T-helper 1 cell treated with Interleukin-12 subunit alpha and Interleukin-12 subunit beta and Interleukin-4 antibody, amounts not matched to agents 30 μg/mL and 1 μg/mL, for 36 hours (primary cell): ENCODE measurements at regions not wholly inside any gene's neighbourhood (a gene's known extent, or its start where the extent isn't known, plus 50 kb on each side); places are given as distances from the start of the nearest gene placed in this dataset.
"Not testable (repeated sequence)": the region's sequence is repeated elsewhere in the genome, so short reads cannot be mapped to it uniquely, and the experiment has no call there.

Experiments
- H3K27ac Mint-ChIP-seq: one replicate; pipeline ENCODE4 v1.8.0; 2021; ENCODE audit warnings: mild to moderate bottlenecking, mixed read lengths
- H3K27me3 Mint-ChIP-seq: one replicate; pipeline ENCODE4 v1.8.0; 2021; ENCODE audit warnings: low read depth, mixed read lengths
- H3K36me3 Mint-ChIP-seq: one replicate; pipeline ENCODE4 v1.8.0; 2021; ENCODE audit warnings: low read depth, mixed read lengths
- H3K4me1 Mint-ChIP-seq: one replicate; pipeline ENCODE4 v1.8.0; 2021; ENCODE audit warnings: low read depth, mixed read lengths
- H3K4me3 Mint-ChIP-seq: one replicate; pipeline ENCODE4 v1.8.0; 2021; ENCODE audit warnings: mild to moderate bottlenecking, moderate library complexity, mixed read lengths
- H3K9me3 Mint-ChIP-seq: one replicate; pipeline ENCODE4 v1.8.0; 2021; ENCODE audit warnings: mixed read lengths

GRCh38 chr17:64800987-64801386 lies 118.3 kb downstream of the LRRC37A3 start:
- not testable (repeated sequence) for H3K27me3 Mint-ChIP-seq, H3K4me3 Mint-ChIP-seq, H3K27ac Mint-ChIP-seq, H3K9me3 Mint-ChIP-seq
- Mint-ChIP-seq H3K36me3 (peaks cover 34% of the 10 kb centered on the region), H3K4me1 (peaks cover 14% of the 10 kb centered on the region)

GRCh38 chr17:64800361-64800895 lies 118.8 kb downstream of the LRRC37A3 start:
- H3K27ac Mint-ChIP-seq, H3K27me3 Mint-ChIP-seq, H3K4me3 Mint-ChIP-seq, H3K9me3 Mint-ChIP-seq: not testable (repeated sequence)
- Mint-ChIP-seq H3K4me1 (peaks cover 15% of the 10 kb centered on the region), H3K36me3 (peaks cover 36% of the 10 kb centered on the region)

- not testable (repeated sequence) for H3K9me3 Mint-ChIP-seq, H3K27me3 Mint-ChIP-seq, H3K4me3 Mint-ChIP-seq, H3K27ac Mint-ChIP-seq
- H3K4me1 Mint-ChIP-seq, result peaks cover 21% of the 10 kb centered on the region
- H3K36me3 Mint-ChIP-seq, result peaks cover 40% of the 10 kb centered on the region
Measured at GRCh38 chr17:64799543-64800188, 119.6 kb downstream of the LRRC37A3 start.

GRCh38 chr17:64798961-64799360 lies 120.3 kb downstream of the LRRC37A3 start:
- H3K4me3 Mint-ChIP-seq, H3K27me3 Mint-ChIP-seq, H3K9me3 Mint-ChIP-seq, H3K27ac Mint-ChIP-seq: not testable (repeated sequence)
- Mint-ChIP-seq H3K36me3 (peaks cover 40% of the 10 kb centered on the region), H3K4me1 (peaks cover 27% of the 10 kb centered on the region)

- Mint-ChIP-seq H3K27ac (peak overlapping the region; percentile 41), H3K4me1 (peaks cover 28% of the 10 kb centered on the region), H3K36me3 (peaks cover 39% of the 10 kb centered on the region), H3K4me3 (peak overlapping the region; percentile 7)
- not testable (repeated sequence) for H3K27me3 Mint-ChIP-seq, H3K9me3 Mint-ChIP-seq
Measured at GRCh38 chr17:64798489-64798790, 120.8 kb downstream of the LRRC37A3 start.

- H3K4me1 Mint-ChIP-seq, result peaks cover 31% of the 10 kb centered on the region
- not testable (repeated sequence) for H3K4me3 Mint-ChIP-seq, H3K27me3 Mint-ChIP-seq, H3K9me3 Mint-ChIP-seq
- H3K36me3 Mint-ChIP-seq, result peaks cover 34% of the 10 kb centered on the region
- H3K27ac Mint-ChIP-seq, result peak overlapping the region; percentile 14
Measured at GRCh38 chr17:64797746-64798488, 121.4 kb downstream of the LRRC37A3 start.

GRCh38 chr17:64795342-64795741 lies 123.9 kb downstream of the LRRC37A3 start:
- not testable (repeated sequence) for H3K27me3 Mint-ChIP-seq, H3K9me3 Mint-ChIP-seq
- peak overlapping the region; percentile 1 for H3K4me3 Mint-ChIP-seq
- peaks cover 39% of the 10 kb centered on the region for H3K4me1 Mint-ChIP-seq
- peak overlapping the region; percentile 84 for H3K27ac Mint-ChIP-seq
- H3K36me3 Mint-ChIP-seq, result peaks cover 28% of the 10 kb centered on the region

GRCh38 chr17:64794548-64795274 lies 124.6 kb downstream of the LRRC37A3 start:
- H3K9me3 Mint-ChIP-seq, H3K27me3 Mint-ChIP-seq: not testable (repeated sequence)
- H3K36me3 Mint-ChIP-seq, result peaks cover 28% of the 10 kb centered on the region
- peak overlapping the region; percentile 1 for H3K4me3 Mint-ChIP-seq
- H3K4me1 Mint-ChIP-seq, result peaks cover 39% of the 10 kb centered on the region
- peak overlapping the region; percentile 84 for H3K27ac Mint-ChIP-seq

GRCh38 chr17:64794113-64794512 lies 125.2 kb downstream of the LRRC37A3 start:
- H3K27me3 Mint-ChIP-seq, H3K9me3 Mint-ChIP-seq, H3K4me3 Mint-ChIP-seq, H3K27ac Mint-ChIP-seq: not testable (repeated sequence)
- Mint-ChIP-seq H3K36me3 (peaks cover 26% of the 10 kb centered on the region), H3K4me1 (peaks cover 39% of the 10 kb centered on the region)

- Mint-ChIP-seq H3K36me3 (peaks cover 26% of the 10 kb centered on the region), H3K27ac (peak overlapping the region; percentile 80), H3K4me3 (peak overlapping the region; percentile 51)
Measured at GRCh38 chr17:64792793-64793575, 126.3 kb downstream of the LRRC37A3 start.

GRCh38 chr17:64792276-64792675 lies 127.0 kb downstream of the LRRC37A3 start:
- H3K27ac Mint-ChIP-seq, H3K9me3 Mint-ChIP-seq, H3K4me3 Mint-ChIP-seq, H3K27me3 Mint-ChIP-seq: not testable (repeated sequence)
- H3K36me3 Mint-ChIP-seq, result peaks cover 23% of the 10 kb centered on the region
- peaks cover 31% of the 10 kb centered on the region for H3K4me1 Mint-ChIP-seq

More at GRCh38 chr17:64792793-64793575, 126.3 kb downstream of the LRRC37A3 start:
- not testable (repeated sequence) for H3K9me3 Mint-ChIP-seq, H3K27me3 Mint-ChIP-seq
- H3K4me1 Mint-ChIP-seq, result peaks cover 34% of the 10 kb centered on the region

- Mint-ChIP-seq H3K27ac (peak overlapping the region; percentile 44), H3K4me1 (peaks cover 28% of the 10 kb centered on the region), H3K36me3 (peaks cover 23% of the 10 kb centered on the region)
- H3K9me3 Mint-ChIP-seq, H3K4me3 Mint-ChIP-seq, H3K27me3 Mint-ChIP-seq: not testable (repeated sequence)
Measured at GRCh38 chr17:64791691-64792090, 127.6 kb downstream of the LRRC37A3 start.

- H3K27ac Mint-ChIP-seq, H3K9me3 Mint-ChIP-seq, H3K27me3 Mint-ChIP-seq, H3K4me3 Mint-ChIP-seq: not testable (repeated sequence)
- Mint-ChIP-seq H3K36me3 (peaks cover 23% of the 10 kb centered on the region), H3K4me1 (peaks cover 27% of the 10 kb centered on the region)
Measured at GRCh38 chr17:64791226-64791625, 128.1 kb downstream of the LRRC37A3 start.

GRCh38 chr17:64790690-64791089 lies 128.6 kb upstream of the SMURF2 start:
- H3K27ac Mint-ChIP-seq, H3K9me3 Mint-ChIP-seq, H3K4me3 Mint-ChIP-seq, H3K27me3 Mint-ChIP-seq: not testable (repeated sequence)
- H3K36me3 Mint-ChIP-seq, result peaks cover 18% of the 10 kb centered on the region
- H3K4me1 Mint-ChIP-seq, result peaks cover 26% of the 10 kb centered on the region
